Endodermal cell (in vitro differentiated cells): ENCODE measurements at regions not wholly inside any gene's neighbourhood (a gene's known extent, or its start where the extent isn't known, plus 50 kb on each side); places are given as distances from the start of the nearest gene placed in this dataset.

Source experiments
- DNase-seq: peaks from one replicate; pipeline ENCODE4 v3.0.0-alpha.2; 2017
- H3K27ac ChIP-seq: 2 replicates; pipeline ENCODE4 v1.5.1; 2013; ENCODE audit warnings: mild to moderate bottlenecking, low read depth, low read length, moderate library complexity
- H3K27me3 ChIP-seq: 2 replicates; pipeline ENCODE4 v1.6.1; 2013; ENCODE audit warnings: mild to moderate bottlenecking, low read length, moderate library complexity; ENCODE audit not compliant: insufficient read depth, control insufficient read depth, poor library complexity, severe bottlenecking
- H3K36me3 ChIP-seq: 2 replicates; pipeline ENCODE4 v1.7.0; 2013; ENCODE audit warnings: mild to moderate bottlenecking, low read length, moderate library complexity; ENCODE audit not compliant: control insufficient read depth, insufficient read depth
- H3K4me1 ChIP-seq: one replicate; pipeline ENCODE4 v1.7.0; 2013; ENCODE audit warnings: low read length; ENCODE audit not compliant: control insufficient read depth, insufficient read depth
- H3K4me3 ChIP-seq: 2 replicates; pipeline ENCODE4 v1.5.1; 2013; ENCODE audit warnings: mild to moderate bottlenecking, low read length, moderate library complexity
- H3K9ac ChIP-seq: 2 replicates; pipeline ENCODE4 v1.6.1; 2013; ENCODE audit warnings: mild to moderate bottlenecking, low read length, moderate library complexity; ENCODE audit not compliant: poor library complexity, severe bottlenecking; ENCODE audit errors: extremely low read depth
- H3K9me3 ChIP-seq: 2 replicates; pipeline ENCODE4 v1.6.1; 2013; ENCODE audit warnings: mild to moderate bottlenecking, low read length, moderate library complexity; ENCODE audit not compliant: control insufficient read depth
- H3K27ac Mint-ChIP-seq: 2 replicates; pipeline ENCODE4 v1.8.0; 2020; ENCODE audit warnings: mixed read lengths
- H3K27me3 Mint-ChIP-seq: 2 replicates; pipeline ENCODE4 v1.8.0; 2021; ENCODE audit warnings: mild to moderate bottlenecking, mixed read lengths; ENCODE audit not compliant: insufficient read depth
- H3K36me3 Mint-ChIP-seq: 2 replicates; pipeline ENCODE4 v1.8.0; 2020; ENCODE audit warnings: low read depth, mixed read lengths
- H3K4me1 Mint-ChIP-seq: 2 replicates; pipeline ENCODE4 v1.8.0; 2020; ENCODE audit warnings: mixed read lengths
- H3K4me3 Mint-ChIP-seq: 2 replicates; pipeline ENCODE4 v1.8.0; 2020; ENCODE audit warnings: mild to moderate bottlenecking, moderate library complexity, mixed read lengths
- H3K9me3 Mint-ChIP-seq: 2 replicates; pipeline ENCODE4 v1.8.0; 2020; ENCODE audit warnings: mild to moderate bottlenecking, mixed read lengths
- WGBS, 2 experiments: methylation state at CpG; one replicate each; pipeline versions ENCODE4 v1.1.5 to v1.1.7; 2013; ENCODE audit warnings: missing lambda C conversion rate in 2 of 2, mixed read lengths in 1 of 2; ENCODE audit not compliant: insufficient coverage in 1 of 2, insufficient read length in 1 of 2; 5-methylcytosine and 5-hydroxymethylcytosine counted together
- TF ChIP-seq, protein P1 (sequence below): fragments of 200-600 bp; sonication (generic); conservative IDR thresholded peaks from 2 replicates; pipeline ENCODE4 v1.5.0; 2021; ENCODE audit warnings: antibody characterized with exemption, mild to moderate bottlenecking

DNA sequence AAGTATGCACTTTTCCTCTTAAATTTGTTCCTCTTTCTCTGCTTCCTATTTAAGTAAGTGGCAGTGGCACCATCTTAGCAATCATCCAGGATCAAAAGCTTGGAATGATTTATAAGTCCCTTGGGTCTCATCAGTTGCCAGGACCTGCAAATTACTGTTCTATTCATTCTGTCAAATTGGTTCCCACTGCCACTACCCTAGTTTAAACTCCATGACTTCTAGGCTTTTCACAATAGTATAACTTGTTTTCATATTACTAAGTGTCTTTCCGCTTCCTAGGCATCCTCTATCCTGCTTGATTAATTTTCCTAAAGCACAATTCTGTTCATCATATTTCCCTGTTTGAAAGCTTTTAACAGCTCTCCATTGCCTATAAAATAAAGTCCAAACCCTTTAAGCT, 363.9 kb upstream of the MEF2C start:
- TF ChIP-seq, protein P1, sequence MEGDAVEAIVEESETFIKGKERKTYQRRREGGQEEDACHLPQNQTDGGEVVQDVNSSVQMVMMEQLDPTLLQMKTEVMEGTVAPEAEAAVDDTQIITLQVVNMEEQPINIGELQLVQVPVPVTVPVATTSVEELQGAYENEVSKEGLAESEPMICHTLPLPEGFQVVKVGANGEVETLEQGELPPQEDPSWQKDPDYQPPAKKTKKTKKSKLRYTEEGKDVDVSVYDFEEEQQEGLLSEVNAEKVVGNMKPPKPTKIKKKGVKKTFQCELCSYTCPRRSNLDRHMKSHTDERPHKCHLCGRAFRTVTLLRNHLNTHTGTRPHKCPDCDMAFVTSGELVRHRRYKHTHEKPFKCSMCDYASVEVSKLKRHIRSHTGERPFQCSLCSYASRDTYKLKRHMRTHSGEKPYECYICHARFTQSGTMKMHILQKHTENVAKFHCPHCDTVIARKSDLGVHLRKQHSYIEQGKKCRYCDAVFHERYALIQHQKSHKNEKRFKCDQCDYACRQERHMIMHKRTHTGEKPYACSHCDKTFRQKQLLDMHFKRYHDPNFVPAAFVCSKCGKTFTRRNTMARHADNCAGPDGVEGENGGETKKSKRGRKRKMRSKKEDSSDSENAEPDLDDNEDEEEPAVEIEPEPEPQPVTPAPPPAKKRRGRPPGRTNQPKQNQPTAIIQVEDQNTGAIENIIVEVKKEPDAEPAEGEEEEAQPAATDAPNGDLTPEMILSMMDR: no peak
- Histone ChIP-seq H3K4me3 (no peak overlapping the region), H3K36me3 (no peaks in the 10 kb centered on the region), H3K27ac (no peak overlapping the region), H3K4me1 (no peaks in the 10 kb centered on the region), H3K9me3 (no peaks in the 10 kb centered on the region), H3K9ac (no peak overlapping the region), H3K27me3 (no peaks in the 10 kb centered on the region)
- no peaks in the 10 kb centered on the region for H3K4me1 Mint-ChIP-seq
- H3K36me3 Mint-ChIP-seq: no peaks in the 10 kb centered on the region
- H3K4me3 Mint-ChIP-seq: no peak overlapping the region
- H3K27me3 Mint-ChIP-seq: no peaks in the 10 kb centered on the region
- no peak for DNase-seq
- 83 to 95% methylated on average over 1 of the region's 1 CpG for WGBS, 2 experiments
- H3K9me3 Mint-ChIP-seq: no peaks in the 10 kb centered on the region
- H3K27ac Mint-ChIP-seq: no peak overlapping the region

DNA sequence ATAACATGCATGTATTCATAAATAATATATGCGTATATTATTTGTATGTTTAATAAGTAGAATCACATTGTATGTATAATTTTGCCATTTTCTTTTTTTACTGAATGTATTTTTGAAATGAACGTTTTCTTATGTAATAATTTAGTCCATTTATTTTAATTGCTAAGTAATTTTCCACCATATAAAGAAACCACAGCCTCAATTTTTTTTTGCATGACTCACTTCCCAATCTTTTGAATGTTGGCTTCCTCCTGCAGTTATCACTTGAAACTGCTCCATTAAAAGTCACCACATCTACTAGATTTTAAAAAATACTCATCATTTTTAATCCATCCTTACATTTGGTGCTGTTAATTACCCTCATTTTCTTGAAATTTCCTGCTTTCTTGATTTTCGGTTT, 363.3 kb upstream of the MEF2C start:
- no peaks in the 10 kb centered on the region for H3K27me3 Mint-ChIP-seq
- H3K27me3 ChIP-seq: no peaks in the 10 kb centered on the region
- H3K36me3 ChIP-seq: no peaks in the 10 kb centered on the region
- no peak overlapping the region for H3K9ac ChIP-seq
- no peak overlapping the region for H3K27ac ChIP-seq
- WGBS, 2 experiments: 76% methylated on average over 1 of the region's 3 CpGs; no CpG with 5 or more reads in 1 of the 2 experiments
- H3K4me1 ChIP-seq: no peaks in the 10 kb centered on the region
- DNase-seq: no peak
- no peak overlapping the region for H3K4me3 Mint-ChIP-seq
- H3K9me3 Mint-ChIP-seq: no peaks in the 10 kb centered on the region
- no peak overlapping the region for H3K27ac Mint-ChIP-seq
- TF ChIP-seq, protein P1: no peak
- H3K9me3 ChIP-seq: no peaks in the 10 kb centered on the region
- H3K4me3 ChIP-seq: no peak overlapping the region
- H3K36me3 Mint-ChIP-seq: no peaks in the 10 kb centered on the region
- no peaks in the 10 kb centered on the region for H3K4me1 Mint-ChIP-seq

DNA sequence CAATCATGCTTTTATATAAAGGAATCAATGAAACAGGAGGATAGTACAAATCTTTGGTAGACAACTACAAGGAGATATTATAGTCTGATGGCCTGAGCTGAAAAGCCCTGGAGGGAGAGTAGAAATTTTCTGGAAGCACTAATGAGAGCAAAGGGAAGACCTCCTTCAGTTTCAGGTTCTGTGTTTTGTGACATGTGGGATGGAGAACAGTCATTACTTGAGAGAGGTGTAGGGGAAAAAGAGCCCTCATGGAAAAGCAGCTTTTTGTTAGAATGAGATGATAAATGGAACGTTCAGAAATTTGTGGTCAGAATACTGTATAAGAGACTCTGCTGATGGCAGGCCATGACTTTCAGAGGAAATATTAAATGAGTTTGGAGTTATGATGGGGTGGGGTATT, 360.6 kb upstream of the MEF2C start:
- Mint-ChIP-seq H3K4me3 (no peak overlapping the region), H3K4me1 (no peaks in the 10 kb centered on the region), H3K27ac (no peak overlapping the region), H3K27me3 (no peaks in the 10 kb centered on the region), H3K36me3 (no peaks in the 10 kb centered on the region), H3K9me3 (no peaks in the 10 kb centered on the region)
- no peaks in the 10 kb centered on the region for H3K9me3 ChIP-seq
- no peak for DNase-seq
- H3K27me3 ChIP-seq: no peaks in the 10 kb centered on the region
- TF ChIP-seq, protein P1: no peak
- H3K9ac ChIP-seq: no peak overlapping the region
- no peak overlapping the region for H3K4me3 ChIP-seq
- 77 to 100% methylated on average over 1 of the region's 1 CpG for WGBS, 2 experiments
- H3K27ac ChIP-seq: no peak overlapping the region
- no peaks in the 10 kb centered on the region for H3K36me3 ChIP-seq
- H3K4me1 ChIP-seq: no peaks in the 10 kb centered on the region
